Natural killer cell treated with Interleukin-12 subunit alpha and Interleukin-12 subunit beta and Interleukin-15 and Interleukin-18, amount 100 ng/mL, for 72 hours (primary cell): ENCODE measurements at regions not wholly inside any gene's neighbourhood (a gene's known extent, or its start where the extent isn't known, plus 50 kb on each side); places are given as distances from the start of the nearest gene placed in this dataset.
A peak's percentile ranks its signal among the peaks of the same experiment; 100 is the strongest.

ENCODE experiments used
- ATAC-seq, 2 donors: fragments of 150-1000 bp; cut with Tn5 transposase in 1 of 2; sonication (Bioruptor Pico), chemical (Tn5 transposase) in 1 of 2; 2 replicates each; pipeline ENCODE4 v1.10.0; 2021
- DNase-seq: peaks from one replicate; pipeline ENCODE4 v3.0.0; 2022; ENCODE audit warnings: low spot score
- H3K27ac Mint-ChIP-seq, 2 donors: 1 replicate in 1 of 2; 2 replicates in 1 of 2; pipeline ENCODE4 v1.8.0; 2022; ENCODE audit warnings: mixed read lengths in 2 of 2, mild to moderate bottlenecking in 1 of 2, moderate library complexity in 1 of 2
- H3K27me3 Mint-ChIP-seq, 2 donors: 1 replicate in 1 of 2; 2 replicates in 1 of 2; pipeline ENCODE4 v1.8.0; 2022; ENCODE audit warnings: mixed read lengths in 2 of 2
- H3K36me3 Mint-ChIP-seq: one replicate; pipeline ENCODE4 v1.8.0; 2022; ENCODE audit warnings: mixed read lengths
- H3K4me1 Mint-ChIP-seq, 2 donors: 1 replicate in 1 of 2; 2 replicates in 1 of 2; pipeline ENCODE4 v1.8.0; 2022; ENCODE audit warnings: low read depth in 2 of 2, mixed read lengths in 2 of 2, mild to moderate bottlenecking in 1 of 2
- H3K4me3 Mint-ChIP-seq: one replicate; pipeline ENCODE4 v1.8.0; 2022; ENCODE audit warnings: mixed read lengths
- H3K9me3 Mint-ChIP-seq: 2 replicates; pipeline ENCODE4 v1.8.0; 2022; ENCODE audit warnings: mixed read lengths

DNA sequence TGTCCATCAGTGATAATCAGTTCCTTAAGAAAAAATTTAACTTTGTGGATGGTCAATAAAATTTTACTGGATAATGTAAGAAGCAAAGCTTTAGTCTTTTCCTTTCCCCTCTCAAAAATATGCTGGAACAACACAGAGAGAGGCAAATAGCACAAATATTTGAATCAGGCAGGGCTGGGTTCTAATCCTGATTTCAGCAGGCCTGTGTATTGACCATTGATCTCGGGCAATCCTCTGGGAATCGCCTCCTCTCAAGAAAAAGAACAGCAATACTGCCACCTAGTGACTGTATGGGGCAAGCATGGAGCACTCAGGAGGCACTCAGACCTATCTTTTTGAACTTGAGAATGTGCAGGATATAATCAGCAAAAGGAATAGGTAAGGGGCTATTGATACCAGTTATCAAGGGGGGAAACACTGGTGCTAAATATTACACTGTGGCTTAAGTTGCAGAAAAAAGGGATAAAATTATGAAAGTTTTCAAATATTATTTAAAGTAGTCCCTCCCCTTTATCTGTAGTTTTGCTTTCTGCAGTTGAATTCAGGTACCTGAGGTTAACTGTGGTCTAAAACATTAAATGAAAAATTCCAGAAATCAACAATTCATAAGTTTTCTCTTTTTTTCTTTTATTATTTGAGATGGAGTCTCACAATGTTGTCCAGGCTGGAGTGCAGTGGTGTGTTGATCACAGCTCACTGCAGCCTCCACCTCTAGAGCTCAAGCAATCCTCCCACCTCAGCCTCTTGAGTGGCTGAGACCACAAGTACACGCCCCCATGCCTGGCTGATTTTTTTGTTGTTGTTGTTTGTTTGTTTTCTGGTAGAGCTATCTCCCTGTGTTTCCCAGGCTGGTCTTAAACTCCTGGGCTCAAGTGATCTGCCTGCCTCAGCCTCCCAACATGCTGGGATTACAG, 91.8 kb upstream of the NHSL1 start:
- peaks cover 0 to 2% of the 10 kb centered on the region in 2 donors for H3K27me3 Mint-ChIP-seq
- no peaks in the 10 kb centered on the region for H3K36me3 Mint-ChIP-seq
- H3K27ac Mint-ChIP-seq, result no peak overlapping the region
- no peak overlapping the region for H3K4me3 Mint-ChIP-seq
- H3K9me3 Mint-ChIP-seq, result no peaks in the 10 kb centered on the region
- DNase-seq (peak; percentile 68), ATAC-seq (peak in 1 of 2 donors; percentile 57)
- H3K4me1 Mint-ChIP-seq, result peaks cover 17 to 35% of the 10 kb centered on the region in 2 donors

DNA sequence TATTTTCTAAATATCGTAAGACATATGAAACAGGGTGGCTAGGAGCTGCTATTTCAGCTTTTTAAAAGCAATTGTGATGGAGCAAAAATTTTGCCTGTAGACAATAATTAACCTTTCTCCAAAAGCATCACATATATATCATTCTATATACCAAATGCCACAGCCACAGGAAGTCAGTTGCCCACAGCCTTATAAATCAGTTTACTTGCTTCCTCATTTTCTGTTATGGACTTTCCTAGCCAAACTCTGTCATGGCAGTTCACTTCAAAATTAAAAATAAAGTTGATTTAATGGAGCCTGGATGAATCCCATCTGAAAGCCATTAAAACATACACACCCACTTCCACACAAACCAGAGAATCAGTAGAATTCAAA, 93.4 kb upstream of the NHSL1 start:
- Mint-ChIP-seq H3K36me3 (no peaks in the 10 kb centered on the region), H3K9me3 (no peaks in the 10 kb centered on the region), H3K4me3 (peak overlapping the region; percentile 64), H3K4me1 (peaks cover 17 to 35% of the 10 kb centered on the region in 2 donors), H3K27ac (peak overlapping the region; percentile 53 to 77), H3K27me3 (peaks cover 0 to 2% of the 10 kb centered on the region in 2 donors)
- DNase-seq, result no peak
- no peak for ATAC-seq

DNA sequence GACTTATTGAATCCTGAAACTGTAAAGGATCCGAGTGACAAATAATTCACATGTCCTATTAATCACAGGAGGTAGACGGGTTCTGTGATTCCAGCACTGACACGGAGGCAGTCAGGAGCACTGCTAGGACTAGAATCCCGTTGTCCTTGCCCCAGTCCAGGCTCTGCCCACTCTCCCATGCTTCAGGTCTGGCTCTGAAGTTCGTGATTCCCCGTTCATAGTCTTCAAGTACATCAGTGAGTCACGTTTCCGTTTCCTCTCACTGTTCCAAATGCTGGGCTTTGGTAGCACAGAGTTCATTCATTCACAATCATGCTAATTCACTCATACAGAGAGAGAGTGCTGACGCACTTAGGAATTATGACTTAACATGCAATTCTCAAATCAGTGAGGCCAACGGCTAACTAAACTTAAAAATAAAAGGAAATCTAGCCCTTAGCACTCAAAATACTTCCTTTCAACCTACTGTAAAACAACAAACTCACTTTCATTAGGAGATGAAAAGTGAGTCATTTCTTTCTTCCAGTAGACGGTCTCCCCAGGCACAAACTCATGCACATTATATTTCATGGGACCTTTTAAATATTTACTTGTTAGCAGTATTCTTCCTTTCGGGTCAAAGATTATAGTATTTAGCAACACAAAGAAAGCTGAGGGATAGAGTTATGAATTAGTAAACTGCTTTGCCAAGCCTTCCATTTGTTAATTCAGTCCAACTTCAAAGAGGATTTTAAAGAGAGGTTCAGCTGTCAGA, 94.0 kb upstream of the NHSL1 start:
- Mint-ChIP-seq H3K27me3 (peaks cover 0 to 2% of the 10 kb centered on the region in 2 donors), H3K9me3 (no peaks in the 10 kb centered on the region), H3K27ac (peak overlapping the region; percentile 53 to 77), H3K4me1 (peaks cover 17 to 35% of the 10 kb centered on the region in 2 donors), H3K4me3 (peak overlapping the region; percentile 64), H3K36me3 (no peaks in the 10 kb centered on the region)
- peak; percentile 86 to 95 for ATAC-seq
- DNase-seq, result no peak

DNA sequence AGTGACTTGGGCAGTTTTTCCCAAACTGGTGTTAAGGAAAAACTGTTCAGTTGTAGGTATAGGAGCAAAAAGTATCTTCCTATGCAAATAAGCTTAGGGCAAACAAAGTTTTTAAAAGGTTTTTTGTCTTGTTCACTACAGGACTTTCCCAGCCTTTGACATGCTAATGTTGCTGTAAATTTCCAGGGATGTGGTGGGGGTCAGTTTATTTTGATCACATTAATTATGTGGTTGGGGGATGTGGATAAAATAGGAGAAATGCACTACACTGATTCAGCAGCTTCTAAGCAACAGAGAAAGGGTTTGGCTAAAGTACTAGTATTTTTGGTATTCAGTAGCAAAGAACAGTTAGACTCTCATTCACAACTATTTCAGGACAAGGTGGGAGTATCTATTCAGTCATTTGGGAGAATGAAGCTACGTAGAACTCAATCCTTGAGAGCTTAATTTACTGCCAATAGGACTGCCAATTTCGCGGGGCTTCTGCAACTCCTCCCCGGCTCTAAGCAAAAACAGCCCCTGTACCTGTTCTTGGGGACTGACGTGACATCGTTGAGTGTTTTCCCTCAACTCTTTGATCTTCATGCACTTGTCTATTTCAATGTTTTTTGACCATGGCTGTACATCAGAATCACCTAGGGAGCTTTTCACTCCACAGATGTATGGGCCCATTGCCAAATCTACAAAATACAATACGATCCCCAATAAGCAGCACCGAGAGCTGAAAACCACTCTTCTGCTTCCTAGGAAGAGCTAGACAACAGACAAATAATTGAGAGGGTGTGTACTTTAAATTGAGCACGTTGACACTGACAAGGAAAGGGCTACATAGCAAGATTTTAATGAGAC, 94.8 kb upstream of the NHSL1 start:
- peaks cover 13 to 30% of the 10 kb centered on the region in 2 donors for H3K4me1 Mint-ChIP-seq
- peak overlapping the region; percentile 64 for H3K4me3 Mint-ChIP-seq
- H3K36me3 Mint-ChIP-seq, result no peaks in the 10 kb centered on the region
- H3K27me3 Mint-ChIP-seq, result peaks cover 0 to 2% of the 10 kb centered on the region in 2 donors
- ATAC-seq (no peak), DNase-seq (no peak)
- H3K9me3 Mint-ChIP-seq, result no peaks in the 10 kb centered on the region
- peak overlapping the region; percentile 53 to 77 for H3K27ac Mint-ChIP-seq

DNA sequence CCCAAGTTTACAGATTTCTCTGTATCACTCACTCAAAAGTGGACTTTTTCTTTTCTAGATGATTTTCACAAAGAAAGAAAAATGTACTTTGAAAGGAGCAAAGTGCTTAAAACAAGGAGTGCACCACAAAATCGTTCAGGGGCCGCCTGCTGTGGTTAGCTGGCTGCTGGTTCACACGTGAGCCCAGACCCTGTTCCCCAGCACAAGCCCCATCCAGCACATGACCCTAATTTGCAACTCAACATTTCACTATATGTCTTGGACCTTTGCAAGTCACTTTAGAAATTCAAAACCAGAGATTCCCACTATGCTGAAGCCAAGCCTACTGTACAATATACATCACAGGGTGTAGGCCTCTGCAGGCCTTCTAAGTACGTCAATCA, 95.5 kb upstream of the NHSL1 start:
- DNase-seq (no peak), ATAC-seq (no peak)
- H3K4me1 Mint-ChIP-seq, result peaks cover 13 to 30% of the 10 kb centered on the region in 2 donors
- H3K4me3 Mint-ChIP-seq, result no peak overlapping the region
- H3K9me3 Mint-ChIP-seq, result no peaks in the 10 kb centered on the region
- H3K27ac Mint-ChIP-seq, result no peak overlapping the region
- no peaks in the 10 kb centered on the region for H3K36me3 Mint-ChIP-seq
- peaks cover 0 to 2% of the 10 kb centered on the region in 2 donors for H3K27me3 Mint-ChIP-seq

DNA sequence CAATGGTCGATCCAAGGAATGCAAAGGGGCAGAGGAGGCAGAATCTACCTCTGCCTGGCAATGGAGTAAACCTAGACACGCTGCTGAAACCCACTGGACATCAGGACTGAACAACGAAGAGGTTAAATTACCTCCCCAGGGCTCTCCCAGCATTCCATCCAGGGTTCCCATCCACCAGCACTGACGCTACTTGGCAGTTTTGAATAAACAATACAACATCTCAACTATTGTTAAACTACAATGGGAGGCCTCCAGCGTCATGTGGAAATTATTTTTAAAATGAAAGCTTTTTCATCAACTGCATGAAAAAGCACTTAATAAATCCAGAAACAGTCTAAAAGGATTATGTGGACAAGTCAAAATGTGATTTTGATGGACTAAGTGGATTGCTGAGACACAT, 96.8 kb upstream of the NHSL1 start:
- peaks cover 0 to 2% of the 10 kb centered on the region in 2 donors for H3K27me3 Mint-ChIP-seq

DNA sequence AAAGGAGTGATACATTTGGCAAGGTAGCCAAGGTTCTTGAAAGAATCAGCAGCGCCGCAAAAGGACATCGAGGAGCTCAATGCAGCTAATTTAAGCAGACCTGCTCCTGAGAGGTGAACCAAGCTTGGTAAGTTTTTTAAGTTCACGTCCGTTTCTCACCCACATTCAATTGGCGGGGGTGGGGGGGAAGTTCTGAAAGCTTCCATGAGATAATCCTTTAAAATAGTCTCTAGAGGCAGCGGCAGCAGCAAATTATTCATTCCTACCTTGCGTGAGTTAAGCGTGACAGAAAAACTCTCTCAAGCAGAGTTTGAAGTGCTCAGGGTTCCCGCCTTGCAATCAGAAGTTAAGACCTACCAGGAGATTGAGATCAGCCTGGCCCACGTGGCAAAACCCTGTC, 97.3 kb upstream of the NHSL1 start:
- Mint-ChIP-seq H3K36me3 (no peaks in the 10 kb centered on the region), H3K27me3 (peaks cover 0 to 1% of the 10 kb centered on the region in 2 donors), H3K9me3 (no peaks in the 10 kb centered on the region), H3K27ac (no peak overlapping the region), H3K4me3 (no peak overlapping the region), H3K4me1 (peaks cover 9 to 20% of the 10 kb centered on the region in 2 donors)
- DNase-seq (no peak), ATAC-seq (no peak)

More for the DNA sequence above, 96.8 kb upstream of the NHSL1 start:
- no peaks in the 10 kb centered on the region for H3K9me3 Mint-ChIP-seq
- ATAC-seq (no peak), DNase-seq (no peak)
- H3K4me3 Mint-ChIP-seq, result no peak overlapping the region
- no peak overlapping the region for H3K27ac Mint-ChIP-seq
- no peaks in the 10 kb centered on the region for H3K36me3 Mint-ChIP-seq
- H3K4me1 Mint-ChIP-seq, result peaks cover 9 to 21% of the 10 kb centered on the region in 2 donors

DNA sequence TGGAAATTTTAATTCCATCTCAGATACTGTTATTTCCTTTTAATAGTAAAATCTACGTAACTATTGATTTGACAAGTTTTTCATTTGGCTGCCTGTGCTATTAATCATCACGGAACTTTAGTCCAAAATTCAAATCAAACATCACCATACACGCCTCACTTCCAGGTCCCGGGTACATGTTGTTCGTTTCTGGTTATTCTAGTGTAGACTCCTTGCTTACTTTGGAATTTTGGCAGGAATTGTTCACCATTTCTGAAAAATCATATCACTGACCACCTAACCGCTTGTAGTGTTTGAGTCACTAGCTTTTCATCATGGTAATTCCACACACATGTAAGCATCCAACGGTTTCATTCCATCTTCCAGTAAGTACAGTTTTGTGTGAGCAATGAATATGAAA, 98.0 kb upstream of the NHSL1 start:
- no peak for ATAC-seq
- peaks cover 0 to 3% of the 10 kb centered on the region in 2 donors for H3K27me3 Mint-ChIP-seq
- peaks cover 9 to 20% of the 10 kb centered on the region in 2 donors for H3K4me1 Mint-ChIP-seq
- H3K4me3 Mint-ChIP-seq, result no peak overlapping the region
- H3K27ac Mint-ChIP-seq, result no peak overlapping the region
- no peaks in the 10 kb centered on the region for H3K9me3 Mint-ChIP-seq
- H3K36me3 Mint-ChIP-seq, result no peaks in the 10 kb centered on the region
- no peak for DNase-seq

DNA sequence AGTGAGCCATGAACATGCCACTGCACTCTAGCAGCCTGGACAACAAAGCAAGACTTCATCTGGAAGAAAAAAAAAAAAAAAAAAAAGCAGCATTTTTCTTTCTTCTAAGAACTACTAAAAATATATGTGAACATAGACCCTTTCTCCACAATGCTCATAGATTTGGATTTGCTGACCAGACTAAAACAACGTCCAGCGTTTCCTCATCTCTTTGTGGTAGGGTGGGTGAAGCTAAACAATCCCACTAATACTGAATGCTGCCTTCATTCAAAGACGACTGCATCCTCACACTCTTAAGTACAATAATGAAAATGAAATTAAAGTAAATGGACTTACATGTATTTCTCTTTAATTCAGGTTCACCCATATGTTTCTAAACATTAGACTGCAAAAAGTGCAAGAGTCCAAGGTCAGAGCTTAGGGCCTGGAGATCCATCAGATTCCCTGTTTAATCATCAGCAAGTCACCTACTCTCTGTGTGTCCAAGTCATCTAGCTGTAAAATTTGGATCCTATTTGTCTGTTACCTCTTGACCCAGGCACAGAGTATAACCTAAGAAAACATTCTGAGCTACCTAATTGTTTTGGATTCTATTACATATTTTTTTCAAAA, 99.4 kb upstream of the NHSL1 start:
- Mint-ChIP-seq H3K27me3 (peaks cover 0 to 3% of the 10 kb centered on the region in 2 donors), H3K27ac (no peak overlapping the region), H3K9me3 (no peaks in the 10 kb centered on the region), H3K4me1 (peaks cover 0 to 8% of the 10 kb centered on the region in 2 donors), H3K36me3 (no peaks in the 10 kb centered on the region), H3K4me3 (no peak overlapping the region)
- DNase-seq, result no peak
- no peak for ATAC-seq

DNA sequence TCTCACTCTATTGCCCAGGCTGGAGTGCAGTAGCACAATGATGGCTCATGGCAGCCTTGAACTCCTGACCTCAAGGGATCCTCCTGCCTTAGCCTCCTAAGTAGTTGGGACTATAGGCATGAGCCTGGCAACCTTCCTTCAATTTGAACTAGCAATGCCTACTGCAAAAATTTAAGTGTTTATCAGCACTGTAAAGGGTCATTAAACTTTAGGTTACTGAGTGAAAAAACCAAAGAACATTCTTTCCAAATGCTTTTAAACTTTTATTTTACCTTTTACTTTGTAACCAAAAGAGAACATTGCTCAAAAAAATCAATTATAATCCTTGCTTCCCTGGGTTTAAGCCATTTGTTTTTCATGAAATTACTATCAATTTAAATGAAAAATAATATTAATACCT, 101.0 kb upstream of the NHSL1 start:
- ATAC-seq (no peak), DNase-seq (no peak)
- Mint-ChIP-seq H3K36me3 (no peaks in the 10 kb centered on the region), H3K4me1 (no peaks in the 10 kb centered on the region), H3K27me3 (peaks cover 4 to 9% of the 10 kb centered on the region in 2 donors), H3K27ac (no peak overlapping the region), H3K4me3 (no peak overlapping the region), H3K9me3 (no peaks in the 10 kb centered on the region)

DNA sequence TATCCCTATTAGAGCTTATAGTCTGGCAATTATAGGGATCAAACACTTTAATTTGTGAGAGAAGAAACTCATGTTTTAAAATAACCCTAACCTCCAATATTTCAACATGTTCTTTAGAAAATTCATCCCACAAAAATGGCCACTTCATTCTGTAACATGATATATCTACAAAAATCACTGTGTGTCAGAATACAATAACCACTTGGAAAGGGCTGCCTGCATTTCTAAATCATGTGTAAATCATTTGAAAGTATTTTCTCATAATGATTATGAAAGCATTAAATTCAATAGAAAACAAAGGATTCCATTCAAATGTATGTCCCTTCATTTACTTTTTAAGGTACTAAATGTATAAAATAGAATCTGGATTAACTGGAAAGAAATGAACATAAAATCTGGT, 101.4 kb upstream of the NHSL1 start:
- Mint-ChIP-seq H3K27me3 (peaks cover 8 to 13% of the 10 kb centered on the region in 2 donors), H3K4me3 (no peak overlapping the region), H3K36me3 (no peaks in the 10 kb centered on the region), H3K27ac (no peak overlapping the region), H3K4me1 (no peaks in the 10 kb centered on the region), H3K9me3 (no peaks in the 10 kb centered on the region)
- DNase-seq, result no peak
- ATAC-seq, result no peak

DNA sequence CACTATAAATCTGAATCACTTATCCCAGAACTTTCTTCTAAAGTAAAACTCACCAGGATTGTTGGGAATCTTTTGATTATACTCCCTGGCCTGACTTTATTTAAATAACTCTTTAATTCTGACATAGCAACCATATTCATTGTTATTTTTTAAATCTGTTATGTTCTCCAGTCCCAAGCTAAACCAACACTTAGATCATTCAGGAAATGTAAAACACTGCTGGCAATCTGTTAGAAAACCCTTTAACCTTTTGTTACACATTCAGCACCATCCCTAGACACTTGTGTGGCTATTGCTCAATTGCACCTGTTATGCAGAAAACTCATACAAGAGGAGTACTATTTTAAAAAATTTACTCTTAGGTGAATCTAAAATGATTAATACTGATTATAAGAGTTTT, 101.8 kb upstream of the NHSL1 start:
- Mint-ChIP-seq H3K9me3 (no peaks in the 10 kb centered on the region), H3K27ac (no peak overlapping the region), H3K36me3 (no peaks in the 10 kb centered on the region), H3K4me1 (no peaks in the 10 kb centered on the region), H3K27me3 (peaks cover 8 to 14% of the 10 kb centered on the region in 2 donors), H3K4me3 (no peak overlapping the region)
- ATAC-seq, result no peak
- DNase-seq, result no peak

DNA sequence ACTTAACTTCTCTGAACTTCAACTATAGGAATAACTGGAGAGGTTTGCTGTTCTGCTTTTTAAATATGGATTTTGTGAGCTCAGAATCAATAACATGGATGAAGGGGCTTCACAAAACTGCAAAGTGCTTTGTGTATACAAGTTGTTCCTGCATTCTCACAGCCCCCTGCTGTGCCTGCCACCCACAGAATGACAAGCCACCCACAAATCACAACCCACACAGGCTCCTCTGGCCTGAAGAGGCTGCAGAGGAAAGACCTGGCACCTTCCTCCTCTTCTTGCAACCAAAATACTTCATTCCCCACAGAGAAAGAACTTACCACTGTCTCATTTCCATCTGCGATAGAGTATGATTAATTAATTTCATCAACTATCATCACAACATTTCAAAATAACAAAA, 106.7 kb upstream of the NHSL1 start:
- H3K36me3 Mint-ChIP-seq, result no peaks in the 10 kb centered on the region
- ATAC-seq (no peak), DNase-seq (no peak)
- no peaks in the 10 kb centered on the region for H3K9me3 Mint-ChIP-seq
- no peak overlapping the region for H3K27ac Mint-ChIP-seq
- peaks cover 8 to 19% of the 10 kb centered on the region in 2 donors for H3K27me3 Mint-ChIP-seq
- no peak overlapping the region for H3K4me3 Mint-ChIP-seq
- H3K4me1 Mint-ChIP-seq, result no peaks in the 10 kb centered on the region
